GM21360 (cell line): ENCODE measurements at regions not wholly inside any gene's neighbourhood (a gene's known extent, or its start where the extent isn't known, plus 50 kb on each side); places are given as distances from the start of the nearest gene placed in this dataset.
"Not testable (repeated sequence)": the region's sequence is repeated elsewhere in the genome, so short reads cannot be mapped to it uniquely, and the experiment has no call there.

Experiments used
- ATAC-seq: cut with Tn5 transposase; IDR thresholded peaks from one replicate; pipeline ENCODE4 v1.9.1; 2021; ENCODE audit warnings: mild to moderate bottlenecking, moderate library complexity; ENCODE audit not compliant: unreplicated experiment

- peak; percentile 98 for ATAC-seq
Observed at GRCh38 chr11:22920939-22921565, 60.8 kb upstream of the CCDC179 start.

- ATAC-seq = no peak
Observed at GRCh38 chr11:22922672-22923071, 62.4 kb upstream of the CCDC179 start.

- ATAC-seq = no peak
Observed at GRCh38 chr11:22923561-22923960, 63.3 kb upstream of the CCDC179 start.

- no peak for ATAC-seq
Observed at GRCh38 chr11:22926341-22926740, 66.1 kb upstream of the CCDC179 start.

DNA sequence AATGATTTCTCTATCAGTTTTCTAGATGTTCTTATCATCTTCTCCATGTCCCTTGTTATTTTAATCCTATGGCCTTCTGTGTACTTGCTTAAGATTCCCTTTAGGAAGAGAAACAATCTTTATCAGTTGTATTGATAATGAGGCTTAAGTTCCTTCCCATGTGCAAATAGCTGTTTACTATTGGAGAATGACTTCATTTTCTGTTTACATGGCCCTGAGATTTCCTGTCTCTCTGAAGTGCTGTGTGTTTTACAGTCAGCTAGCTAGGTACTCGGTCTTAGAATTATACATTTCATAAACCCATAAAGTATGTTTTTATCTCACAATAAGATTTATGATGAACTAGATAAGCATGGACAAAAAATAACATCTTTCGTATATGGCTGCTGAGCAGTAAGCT lies 67.5 kb upstream of the CCDC179 start:
- no peak for ATAC-seq

DNA sequence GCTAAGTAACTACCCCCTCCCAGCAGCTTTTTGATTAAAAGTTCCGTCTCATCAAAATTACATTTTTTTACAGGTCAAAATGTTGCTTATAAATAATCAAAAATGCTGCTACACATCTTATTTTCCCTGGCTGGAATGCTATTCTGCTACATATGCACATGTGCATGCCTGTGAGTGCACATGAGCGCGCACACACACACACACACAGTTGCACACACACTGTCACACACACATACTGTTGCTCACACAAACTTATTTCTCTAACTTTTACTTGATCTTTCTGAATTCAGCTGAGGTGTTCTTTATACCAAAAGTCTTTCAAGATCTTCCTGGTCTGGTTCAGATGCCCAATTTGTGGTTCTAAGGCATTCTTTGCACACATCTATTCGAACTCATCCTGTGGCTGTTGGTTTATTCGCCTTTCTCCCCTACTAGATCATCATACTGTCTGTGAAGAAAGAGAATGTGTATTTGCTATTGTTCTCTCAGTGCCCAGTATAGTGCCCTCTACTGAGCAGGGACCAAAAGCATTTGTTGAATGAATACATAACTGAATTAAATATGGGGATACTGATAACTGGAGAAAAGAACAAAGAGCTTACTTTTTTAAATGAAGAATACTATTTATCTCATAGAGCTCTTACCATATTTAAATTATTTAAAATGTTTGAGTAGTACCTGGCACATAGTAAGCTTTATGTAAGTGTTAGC lies 68.1 kb upstream of the CCDC179 start:
- no peak for ATAC-seq

GRCh38 chr11:22930816-22931594 lies 70.7 kb upstream of the CCDC179 start:
- peak; percentile 93 for ATAC-seq

DNA sequence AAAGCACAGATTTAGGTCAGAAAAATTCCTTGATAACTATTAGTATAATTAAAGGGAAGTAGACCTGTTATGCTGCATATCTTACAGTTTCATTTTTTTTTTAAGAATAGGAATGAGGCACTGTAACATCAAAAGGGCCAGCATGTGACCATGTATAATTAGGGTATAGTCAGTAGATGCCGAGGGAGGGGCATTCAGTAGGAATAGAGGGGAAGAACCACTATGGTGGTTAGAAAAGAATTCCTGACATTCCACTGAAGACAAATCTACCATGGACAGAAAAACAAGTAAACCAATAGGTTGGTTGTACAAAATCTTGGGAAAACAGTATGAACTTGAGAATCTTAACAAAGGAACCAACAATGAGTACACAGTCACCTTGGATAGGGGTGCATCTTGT lies 78.4 kb upstream of the CCDC179 start:
- ATAC-seq = no peak

DNA sequence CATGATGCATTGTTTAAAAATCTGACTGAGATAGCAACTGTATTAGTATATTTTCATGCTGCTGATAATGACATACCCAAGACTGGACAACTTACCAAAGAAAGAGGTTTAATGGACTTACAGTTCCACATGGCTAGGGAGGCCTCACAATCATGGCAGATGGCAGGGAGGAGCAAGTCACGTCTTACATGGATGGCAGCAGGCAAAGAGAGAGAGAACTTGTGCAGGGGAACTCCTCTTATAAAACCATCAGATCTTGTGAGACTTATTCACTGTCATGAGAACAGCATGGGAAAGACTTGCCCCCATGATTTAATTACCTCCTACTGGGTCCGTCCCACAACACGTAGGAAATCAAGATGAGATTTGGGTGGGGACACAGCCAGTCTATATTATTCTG lies 81.3 kb upstream of the CCDC179 start:
- not testable (repeated sequence) for ATAC-seq

DNA sequence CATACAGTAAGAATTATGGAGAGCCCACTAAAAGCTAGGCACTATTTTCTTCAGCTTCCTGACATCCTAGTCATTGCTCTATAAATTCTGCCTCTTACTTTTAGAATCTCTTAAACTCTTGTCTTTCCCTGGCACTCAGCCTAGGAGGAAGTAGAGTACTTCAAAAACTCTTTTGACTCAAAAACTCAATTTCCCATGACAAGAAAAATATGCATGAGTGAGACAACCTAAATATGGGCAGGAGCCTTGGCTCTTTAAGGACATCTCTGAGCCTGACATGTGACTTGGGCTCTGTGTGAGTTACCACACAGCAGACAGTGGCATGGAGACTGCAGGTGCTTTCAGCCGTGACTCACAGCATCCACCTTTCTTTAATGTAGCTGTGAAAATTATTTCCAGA lies 97.5 kb upstream of the CCDC179 start:
- no peak for ATAC-seq

DNA sequence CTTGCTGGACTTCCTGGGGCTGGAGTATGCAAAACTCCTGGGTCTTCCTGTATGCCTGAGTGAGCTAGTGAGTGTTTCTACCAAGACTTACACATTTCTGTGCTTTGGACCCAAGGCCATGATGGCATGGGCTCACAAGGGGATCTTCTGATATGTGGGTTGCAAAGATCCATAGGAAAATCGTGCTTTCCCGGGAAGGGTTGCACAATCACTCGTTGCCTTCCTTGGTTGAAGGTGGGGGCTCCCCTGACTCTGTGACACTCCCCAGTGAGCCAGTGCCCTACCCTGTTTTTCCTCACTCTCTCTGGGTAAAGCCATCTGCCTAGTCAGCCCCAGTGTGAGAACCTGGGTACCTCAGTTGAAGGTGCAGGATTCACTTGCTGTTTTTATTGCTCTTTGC lies 114.0 kb upstream of the CCDC179 start:
- no peak for ATAC-seq

GRCh38 chr11:22976146-22976545 lies 115.9 kb upstream of the CCDC179 start:
- no peak for ATAC-seq

DNA sequence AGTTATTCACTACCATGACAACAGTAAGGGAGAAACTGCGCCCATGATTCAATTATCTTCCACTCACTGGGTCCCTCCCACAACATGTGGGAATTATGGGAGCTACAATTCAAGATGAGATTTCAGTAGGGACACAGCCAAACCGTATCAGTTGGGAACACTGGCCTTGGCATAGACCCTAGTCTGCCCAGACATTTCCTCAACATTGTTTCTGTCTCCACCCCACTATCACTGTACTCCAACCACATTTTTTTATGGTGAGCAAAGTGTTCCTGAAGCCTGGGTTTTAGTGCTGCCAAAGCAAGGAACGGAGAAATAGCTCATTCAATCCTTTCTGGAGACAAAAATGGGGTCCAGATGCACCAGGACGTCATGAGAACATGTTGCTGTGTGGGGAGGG lies 122.6 kb upstream of the CCDC179 start:
- ATAC-seq = no peak

GRCh38 chr11:22984045-22984444 lies 123.8 kb upstream of the CCDC179 start:
- ATAC-seq = no peak

DNA sequence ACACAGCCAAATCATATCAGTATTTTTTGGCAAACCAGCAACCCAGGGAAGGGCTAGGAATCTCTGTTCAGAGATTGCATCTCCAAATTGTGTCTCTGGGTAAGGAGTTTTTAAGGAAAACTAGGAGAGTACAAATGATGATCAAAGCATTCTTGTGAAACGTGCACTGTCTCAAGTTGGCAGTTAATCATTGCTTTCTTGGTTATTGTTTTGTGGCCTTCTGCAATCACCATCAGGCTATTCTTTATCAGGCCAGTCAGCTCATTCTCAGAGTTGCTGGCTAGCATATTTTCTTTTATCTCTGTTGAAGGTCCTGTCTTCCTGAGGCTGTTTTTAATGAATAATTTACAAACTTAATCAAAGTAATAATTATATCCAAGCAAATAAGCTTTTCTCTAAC lies 129.1 kb upstream of the CCDC179 start:
- ATAC-seq = no peak

DNA sequence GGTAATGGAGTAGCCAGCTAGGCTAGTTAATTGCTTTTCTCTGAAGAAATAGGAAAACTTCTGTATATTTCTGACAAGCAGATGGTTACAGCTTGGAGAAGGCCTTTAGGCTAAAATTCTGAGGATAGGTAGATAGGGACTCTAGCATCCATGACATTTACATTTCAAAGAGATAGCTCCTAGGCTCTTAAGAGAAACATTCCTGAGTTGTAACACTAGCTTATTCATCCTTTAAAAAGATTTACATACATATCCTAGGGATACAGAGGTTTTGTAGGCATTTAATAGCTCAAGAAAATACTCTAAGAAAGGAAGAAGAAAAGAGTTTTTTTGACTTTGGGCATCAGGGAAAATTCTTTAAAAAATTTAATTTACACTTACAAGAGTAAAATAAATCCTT lies 130.9 kb upstream of the CCDC179 start:
- ATAC-seq = no peak

GRCh38 chr11:23006730-23007129 lies 146.5 kb upstream of the CCDC179 start:
- ATAC-seq = no peak

DNA sequence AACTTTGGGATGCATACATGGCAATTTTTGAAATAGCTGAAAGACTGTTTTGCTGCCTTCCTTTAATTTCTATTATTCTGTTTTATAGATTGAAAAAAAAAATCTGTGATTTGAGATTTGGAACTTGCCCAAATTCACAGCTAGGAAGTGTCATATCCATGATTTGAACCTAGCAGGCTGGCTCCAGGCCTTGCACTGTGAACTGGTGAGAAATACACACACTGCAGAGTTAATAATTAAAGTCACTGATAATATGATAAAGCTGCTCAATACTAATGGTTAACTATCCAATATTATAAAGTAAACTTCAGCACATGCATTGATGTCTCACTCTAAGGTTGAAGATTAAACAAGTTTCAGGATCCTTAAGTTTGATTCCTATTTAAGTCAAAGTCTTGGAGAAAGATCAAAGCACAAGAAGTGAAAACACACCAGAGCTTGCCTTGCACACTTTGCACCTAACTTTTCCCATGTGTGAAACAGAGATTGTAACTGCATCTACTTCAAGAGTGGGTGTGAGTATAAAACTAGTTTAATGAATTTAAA lies 150.6 kb upstream of the CCDC179 start:
- ATAC-seq = no peak

DNA sequence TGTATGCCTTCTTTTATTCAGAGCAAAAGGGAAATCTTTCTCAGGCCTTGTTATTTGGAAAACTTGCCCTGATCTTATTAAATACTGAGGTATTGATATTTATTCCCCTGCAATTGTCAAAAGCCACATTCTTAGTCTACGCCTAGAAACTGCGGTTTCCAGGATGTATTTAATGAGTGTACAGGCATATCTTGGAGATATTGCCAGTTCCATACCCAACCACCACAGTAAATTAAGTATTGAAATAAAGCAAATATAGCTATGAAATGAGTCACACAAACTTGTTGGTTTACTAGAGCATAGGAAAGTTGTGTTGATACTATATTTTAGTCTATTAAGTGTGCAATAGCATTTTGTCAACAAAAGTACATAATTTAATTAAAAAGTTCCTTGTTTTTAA lies 152.7 kb upstream of the CCDC179 start:
- no peak for ATAC-seq

- ATAC-seq = no peak
Observed at GRCh38 chr11:23013509-23013908, 153.2 kb upstream of the CCDC179 start.

DNA sequence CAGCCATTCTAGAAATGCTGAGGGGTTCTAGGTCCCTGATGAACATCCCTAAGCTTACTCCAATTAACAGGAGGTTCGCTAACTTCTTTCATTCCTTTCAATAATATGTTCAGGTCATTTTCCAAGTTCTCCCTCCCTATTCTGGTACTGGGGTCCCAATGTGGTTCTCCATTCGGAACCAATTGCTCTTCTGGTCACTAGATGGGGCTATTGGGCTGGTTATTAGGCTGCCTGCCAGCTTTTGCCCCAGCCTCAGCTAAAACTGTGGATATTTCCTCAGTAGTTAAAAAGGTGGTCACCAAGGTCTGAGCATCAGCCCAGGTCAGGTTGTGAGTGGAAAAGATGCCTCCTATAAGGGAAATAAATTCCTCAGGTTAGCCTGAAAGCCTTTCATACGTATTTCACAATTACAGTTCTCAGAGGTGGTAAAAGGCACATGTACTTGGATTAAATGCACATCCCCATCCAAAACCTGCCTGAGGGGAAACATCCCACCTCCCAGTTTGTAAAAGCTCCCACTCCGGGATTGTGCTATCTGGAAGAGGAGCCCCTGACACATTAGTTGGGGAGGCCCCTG lies 161.1 kb upstream of the CCDC179 start:
- no peak for ATAC-seq
